ENCODE measurements at regions not wholly inside any gene's neighbourhood (a gene's known extent, or its start where the extent isn't known, plus 50 kb on each side); places are given as distances from the start of the nearest gene placed in this dataset.

- no peak overlapping the region for H3K4me2 ChIP-seq (ENCODE audit: control insufficient read depth, insufficient read depth)
- no TSS peak for BruUV-seq (replicated peaks)
- ChIA-PET CTCF (no interaction called here), RAD21 (ENCODE audit: unreplicated experiment) (no interaction called here), POLR2A (no interaction called here), SMC1A (ENCODE audit: uncharacterized antibody, unreplicated experiment) (no interaction called here)
- in situ Hi-C loops (cut with MboI) (loop anchor here (10.0 kb wide), 1 partner anchor 668 kb away; no protein-coding TSS in a partner anchor), intact Hi-C loops (cut with micrococcal nuclease; ENCODE audit: unreplicated experiment) (no loop called here)
- H3K9me3 ChIP-seq (replicated peaks; ENCODE audit: control insufficient read depth, insufficient read depth, low read length): peaks cover 3% of the 10 kb centered on the region; the same call in 2 of the 3 replicates
- H3K27ac ChIP-seq (ENCODE audit: control insufficient read depth, insufficient read depth): no peak overlapping the region
- H3K79me2 ChIP-seq (ENCODE audit: control insufficient read depth, insufficient read depth, low read length): no peaks in the 10 kb centered on the region
- 36% methylated on average over 29 of the region's 29 CpGs for WGBS (ENCODE audit: insufficient coverage, insufficient replicate concordance, low lambda C conversion rate, missing lambda C conversion rate)
- no peaks in the 10 kb centered on the region for H4K20me1 ChIP-seq (ENCODE audit: control insufficient read depth, insufficient read depth)
- H3K36me3 ChIP-seq (ENCODE audit: control insufficient read depth in 2 of 2, insufficient read depth in 2 of 2, low read length in 1 of 2): no peaks in the 10 kb centered on the region
- no peaks in the 10 kb centered on the region for H3K4me1 ChIP-seq (ENCODE audit: control insufficient read depth, insufficient read depth, low read length)
- no peak overlapping the region for H2AFZ ChIP-seq (ENCODE audit: control insufficient read depth, low read depth, low read length)
- no peak overlapping the region for H3K4me3 ChIP-seq
- peaks cover 0 to 3% of the 10 kb centered on the region in 2 experiments; a peak in 3 of 4 replicates for H3K27me3 ChIP-seq (replicated peaks in 1 of 2; ENCODE audit: control insufficient read depth in 2 of 2, insufficient read depth in 2 of 2, low read length in 1 of 2)
- DNase-seq (ENCODE audit: low read depth, low spot score) (no peak), FAIRE-seq (no peak), ATAC-seq (no peak)
- H3K9ac ChIP-seq (ENCODE audit: control insufficient read depth, insufficient read depth, low read length): no peak overlapping the region
- TF ChIP-seq USF2 (IDR thresholded peaks at IDR 0.05; ENCODE audit: borderline replicate concordance, low read depth, low read length) (no peak), ASH2L (IDR thresholded peaks at IDR 0.05; ENCODE audit: borderline replicate concordance, low read depth) (no peak), MEF2A (IDR thresholded peaks at IDR 0.05; ENCODE audit: insufficient read depth, low read depth, low read length) (no peak), IRF5 (IDR thresholded peaks at IDR 0.05; ENCODE audit: borderline replicate concordance) (no peak), BMI1 (IDR thresholded peaks at IDR 0.05; ENCODE audit: borderline replicate concordance) (no peak), ETV6 (conservative IDR thresholded peaks at IDR 0.05 in 1 of 2, IDR thresholded peaks at IDR 0.05 in 1 of 2; ENCODE audit: borderline replicate concordance in 1 of 2, low read depth in 1 of 2) (no peak), JUNB (IDR thresholded peaks at IDR 0.05) (no peak), REST (IDR thresholded peaks at IDR 0.05; ENCODE audit: low read depth, low read length) (no peak), FOS (IDR thresholded peaks at IDR 0.05; ENCODE audit: borderline replicate concordance, extremely low read depth, insufficient read length) (no peak), POLR2AphosphoS5 (IDR thresholded peaks at IDR 0.05; ENCODE audit: low read length) (no peak), PRDM15 (CRISPR knock-in tag; IDR thresholded peaks at IDR 0.05) (no peak), EZH2 (IDR thresholded peaks at IDR 0.05; ENCODE audit: borderline replicate concordance, control insufficient read depth, low read depth, low read length) (no peak), EED (IDR thresholded peaks at IDR 0.05; ENCODE audit: low read depth) (no peak)
These were observed 103.7 kb upstream of the MVB12B start for GRCh38 chr9:126222835-126223431.

All from GM12878 (cell line).